ENCODE measurements at regions not wholly inside any gene's neighbourhood (a gene's known extent, or its start where the extent isn't known, plus 50 kb on each side); places are given as distances from the start of the nearest gene placed in this dataset.

DNA sequence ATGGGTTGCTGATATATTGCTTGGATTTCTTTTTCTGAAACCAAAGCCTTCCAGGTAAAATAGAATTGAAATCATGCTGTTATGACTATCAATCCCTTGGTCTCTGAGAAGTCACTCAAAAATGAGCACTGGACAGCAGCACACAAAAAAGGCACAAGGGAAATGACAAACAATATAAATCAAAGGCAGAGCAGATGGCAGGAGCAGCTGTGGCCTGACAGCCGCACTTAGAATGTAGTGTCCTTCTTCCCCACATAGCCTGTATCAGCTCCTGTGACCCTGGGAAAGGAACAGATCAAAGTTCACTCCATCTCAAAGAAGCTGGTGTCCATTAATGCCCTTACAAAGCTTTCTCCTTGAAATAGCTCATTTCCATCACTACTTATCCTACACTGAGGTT, 326.7 kb downstream of the SUCLG1 start:
- TF ChIP-seq, protein P1, sequence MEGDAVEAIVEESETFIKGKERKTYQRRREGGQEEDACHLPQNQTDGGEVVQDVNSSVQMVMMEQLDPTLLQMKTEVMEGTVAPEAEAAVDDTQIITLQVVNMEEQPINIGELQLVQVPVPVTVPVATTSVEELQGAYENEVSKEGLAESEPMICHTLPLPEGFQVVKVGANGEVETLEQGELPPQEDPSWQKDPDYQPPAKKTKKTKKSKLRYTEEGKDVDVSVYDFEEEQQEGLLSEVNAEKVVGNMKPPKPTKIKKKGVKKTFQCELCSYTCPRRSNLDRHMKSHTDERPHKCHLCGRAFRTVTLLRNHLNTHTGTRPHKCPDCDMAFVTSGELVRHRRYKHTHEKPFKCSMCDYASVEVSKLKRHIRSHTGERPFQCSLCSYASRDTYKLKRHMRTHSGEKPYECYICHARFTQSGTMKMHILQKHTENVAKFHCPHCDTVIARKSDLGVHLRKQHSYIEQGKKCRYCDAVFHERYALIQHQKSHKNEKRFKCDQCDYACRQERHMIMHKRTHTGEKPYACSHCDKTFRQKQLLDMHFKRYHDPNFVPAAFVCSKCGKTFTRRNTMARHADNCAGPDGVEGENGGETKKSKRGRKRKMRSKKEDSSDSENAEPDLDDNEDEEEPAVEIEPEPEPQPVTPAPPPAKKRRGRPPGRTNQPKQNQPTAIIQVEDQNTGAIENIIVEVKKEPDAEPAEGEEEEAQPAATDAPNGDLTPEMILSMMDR (IDR thresholded peaks at IDR 0.05) = no peak
- TF ChIP-seq POLR2A (IDR thresholded peaks at IDR 0.05) = no peak

Measured in body of pancreas (tissue), 4 donors.